ENCODE measurements at regions not wholly inside any gene's neighbourhood (a gene's known extent, or its start where the extent isn't known, plus 50 kb on each side); places are given as distances from the start of the nearest gene placed in this dataset.
"Not testable (repeated sequence)": the region's sequence is repeated elsewhere in the genome, so short reads cannot be mapped to it uniquely, and the experiment has no call there.

DNA sequence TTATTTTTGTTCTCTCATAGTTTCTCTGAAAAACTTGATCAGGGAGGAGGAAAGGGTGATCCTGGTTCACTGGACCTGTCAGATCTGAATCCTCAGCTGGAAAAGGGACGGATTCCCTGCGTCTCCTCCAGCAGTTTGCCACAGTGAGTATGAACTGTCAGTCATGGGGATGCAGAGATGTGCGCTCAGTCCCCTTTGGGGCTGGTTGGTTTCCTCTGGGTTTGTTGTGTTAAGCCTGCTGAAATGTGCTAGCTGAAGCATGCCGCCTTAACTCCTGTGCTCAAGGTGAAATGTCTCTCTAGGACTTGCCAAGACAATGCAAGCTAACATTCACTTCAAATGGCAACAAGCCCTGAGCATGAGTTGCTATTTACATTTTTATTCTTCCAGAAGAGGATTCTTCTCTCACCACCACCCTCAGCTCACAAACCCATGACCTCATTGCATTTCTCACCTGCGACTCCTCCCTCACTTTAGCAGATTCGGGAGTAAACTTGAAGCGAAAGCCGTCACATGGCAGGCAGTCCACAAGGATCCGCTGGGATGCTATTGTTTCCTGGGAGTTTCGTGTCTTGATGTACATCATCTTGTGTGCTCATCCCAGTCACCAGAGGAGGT, 192.9 kb upstream of the FZD8 start:
- H3K36me3 Mint-ChIP-seq: no peaks in the 10 kb centered on the region
- no peaks in the 10 kb centered on the region for H3K4me1 ChIP-seq (ENCODE audit: control insufficient read depth, insufficient read depth, low read length, poor library complexity, severe bottlenecking)
- H3K4me3 Mint-ChIP-seq: no peak overlapping the region
- H3K9me3 Mint-ChIP-seq: peaks cover 0 to 3% (median 0%) of the 10 kb centered on the region in 7 donors
- ATAC-seq (ENCODE audit: low read depth in 2 of 2): no peak
- no peaks in the 10 kb centered on the region for H3K27me3 ChIP-seq (ENCODE audit: control insufficient read depth, insufficient read depth, low read length)
- H3K27ac Mint-ChIP-seq: no peak overlapping the region
- no peaks in the 10 kb centered on the region for H3K4me1 Mint-ChIP-seq
- no peak overlapping the region for H3K27ac ChIP-seq (ENCODE audit: insufficient read depth, low read length, poor library complexity, severe bottlenecking)
- H3K9me3 ChIP-seq (ENCODE audit: control insufficient read depth in 2 of 2, low read length in 2 of 2): no peaks in the 10 kb centered on the region
- no peaks in the 10 kb centered on the region for H3K27me3 Mint-ChIP-seq
- no peak for DNase-seq
- H3K36me3 ChIP-seq (ENCODE audit: control insufficient read depth, insufficient read depth, low read length): no peaks in the 10 kb centered on the region
- no peak overlapping the region for H3K4me3 ChIP-seq (ENCODE audit: low read depth, low read length)

DNA sequence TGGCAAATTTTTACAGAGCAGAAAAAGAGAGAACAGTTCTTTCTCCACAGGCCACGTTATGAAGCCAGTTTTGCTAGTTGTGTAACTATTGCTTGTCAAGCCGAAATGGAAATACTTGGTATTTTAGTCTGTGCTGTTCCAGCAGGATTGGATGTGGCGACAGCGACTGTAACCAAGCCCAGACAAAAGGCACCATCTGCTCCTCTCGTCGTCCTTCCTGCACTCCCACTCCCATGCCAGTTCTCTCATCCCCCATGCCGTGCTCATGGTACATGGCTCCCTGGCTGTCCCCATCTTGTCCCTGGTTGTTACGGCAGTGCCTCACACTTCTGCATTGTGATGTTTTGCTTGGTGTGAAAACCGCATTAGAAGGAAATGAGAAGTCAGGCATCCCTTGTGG, 185.7 kb upstream of the FZD8 start:
- ATAC-seq (ENCODE audit: low read depth in 2 of 2) (no peak), DNase-seq (no peak)
- Mint-ChIP-seq H3K27me3 (no peaks in the 10 kb centered on the region), H3K36me3 (no peaks in the 10 kb centered on the region), H3K9me3 (peaks cover 0 to 9% (median 1%) of the 10 kb centered on the region in 7 donors), H3K4me1 (no peaks in the 10 kb centered on the region), H3K27ac (no peak overlapping the region), H3K4me3 (no peak overlapping the region)
- no peaks in the 10 kb centered on the region for H3K36me3 ChIP-seq (ENCODE audit: control insufficient read depth, insufficient read depth, low read length)
- no peaks in the 10 kb centered on the region for H3K4me1 ChIP-seq (ENCODE audit: control insufficient read depth, insufficient read depth, low read length, poor library complexity, severe bottlenecking)
- no peak overlapping the region for H3K27ac ChIP-seq (ENCODE audit: insufficient read depth, low read length, poor library complexity, severe bottlenecking)
- no peaks in the 10 kb centered on the region for H3K27me3 ChIP-seq (ENCODE audit: control insufficient read depth, insufficient read depth, low read length)
- no peaks in the 10 kb centered on the region for H3K9me3 ChIP-seq (ENCODE audit: control insufficient read depth in 2 of 2, low read length in 2 of 2)
- no peak overlapping the region for H3K4me3 ChIP-seq (ENCODE audit: low read depth, low read length)

GRCh38 chr10:35824704-35825103, 182.6 kb upstream of the FZD8 start:
- H3K4me1 Mint-ChIP-seq: no peaks in the 10 kb centered on the region
- no peaks in the 10 kb centered on the region for H3K27me3 ChIP-seq (ENCODE audit: control insufficient read depth, insufficient read depth, low read length)
- H3K4me3 Mint-ChIP-seq: no peak overlapping the region

DNA sequence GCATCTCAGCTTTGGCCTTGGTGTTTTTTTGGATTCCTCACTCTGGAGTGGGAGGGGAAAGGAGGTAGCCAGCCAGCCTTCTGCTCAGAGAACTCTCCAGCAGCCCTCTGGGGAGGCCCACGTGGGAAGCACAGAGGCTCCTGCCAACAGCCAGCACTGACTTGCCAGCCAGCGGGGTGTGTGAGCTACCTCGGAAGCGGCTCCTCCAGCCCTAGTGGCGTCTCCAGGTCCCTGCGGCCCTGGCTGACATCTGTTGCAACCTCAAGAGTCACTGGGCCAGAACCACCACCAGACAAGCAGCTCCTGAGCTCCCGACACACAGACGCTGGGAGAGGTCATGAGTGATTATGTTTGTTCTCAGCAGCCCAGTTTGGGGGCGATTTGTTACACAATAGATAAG, 180.2 kb upstream of the FZD8 start:
- no peak for ATAC-seq (ENCODE audit: low read depth in 2 of 2)
- H3K9me3 Mint-ChIP-seq: peaks cover 0 to 5% (median 2%) of the 10 kb centered on the region in 7 donors
- no peak overlapping the region for H3K27ac Mint-ChIP-seq
- no peak overlapping the region for H3K4me3 Mint-ChIP-seq
- DNase-seq: no peak
- Histone ChIP-seq H3K36me3 (ENCODE audit: control insufficient read depth, insufficient read depth, low read length) (no peaks in the 10 kb centered on the region), H3K9me3 (ENCODE audit: control insufficient read depth in 2 of 2, low read length in 2 of 2) (no peaks in the 10 kb centered on the region), H3K27ac (ENCODE audit: insufficient read depth, low read length, poor library complexity, severe bottlenecking) (no peak overlapping the region), H3K27me3 (ENCODE audit: control insufficient read depth, insufficient read depth, low read length) (no peaks in the 10 kb centered on the region), H3K4me1 (ENCODE audit: control insufficient read depth, insufficient read depth, low read length, poor library complexity, severe bottlenecking) (no peaks in the 10 kb centered on the region), H3K4me3 (ENCODE audit: low read depth, low read length) (no peak overlapping the region)
- H3K36me3 Mint-ChIP-seq: no peaks in the 10 kb centered on the region
- no peaks in the 10 kb centered on the region for H3K4me1 Mint-ChIP-seq
- H3K27me3 Mint-ChIP-seq: no peaks in the 10 kb centered on the region

More at GRCh38 chr10:35824704-35825103, 182.6 kb upstream of the FZD8 start:
- DNase-seq (no peak), ATAC-seq (ENCODE audit: low read depth in 2 of 2) (no peak)
- Mint-ChIP-seq H3K27me3 (no peaks in the 10 kb centered on the region), H3K9me3 (peaks cover 0 to 7% (median 2%) of the 10 kb centered on the region in 7 donors), H3K27ac (no peak overlapping the region), H3K36me3 (no peaks in the 10 kb centered on the region)
- no peak overlapping the region for H3K4me3 ChIP-seq (ENCODE audit: low read depth, low read length)
- no peak overlapping the region for H3K27ac ChIP-seq (ENCODE audit: insufficient read depth, low read length, poor library complexity, severe bottlenecking)
- H3K36me3 ChIP-seq (ENCODE audit: control insufficient read depth, insufficient read depth, low read length): no peaks in the 10 kb centered on the region
- no peaks in the 10 kb centered on the region for H3K9me3 ChIP-seq (ENCODE audit: control insufficient read depth in 2 of 2, low read length in 2 of 2)
- no peaks in the 10 kb centered on the region for H3K4me1 ChIP-seq (ENCODE audit: control insufficient read depth, insufficient read depth, low read length, poor library complexity, severe bottlenecking)

- H3K27me3 Mint-ChIP-seq: no peaks in the 10 kb centered on the region
- DNase-seq: no peak
- no peaks in the 10 kb centered on the region for H3K4me1 Mint-ChIP-seq
- Histone ChIP-seq H3K9me3 (ENCODE audit: control insufficient read depth in 2 of 2, low read length in 2 of 2) (no peaks in the 10 kb centered on the region), H3K36me3 (ENCODE audit: control insufficient read depth, insufficient read depth, low read length) (no peaks in the 10 kb centered on the region), H3K27me3 (ENCODE audit: control insufficient read depth, insufficient read depth, low read length) (no peaks in the 10 kb centered on the region), H3K27ac (ENCODE audit: insufficient read depth, low read length, poor library complexity, severe bottlenecking) (no peak overlapping the region), H3K4me1 (ENCODE audit: control insufficient read depth, insufficient read depth, low read length, poor library complexity, severe bottlenecking) (no peaks in the 10 kb centered on the region), H3K4me3 (ENCODE audit: low read depth, low read length) (no peak overlapping the region)
- peaks cover 0 to 5% (median 2%) of the 10 kb centered on the region in 7 donors for H3K9me3 Mint-ChIP-seq
- no peak overlapping the region for H3K27ac Mint-ChIP-seq
- H3K4me3 Mint-ChIP-seq: no peak overlapping the region
- no peaks in the 10 kb centered on the region for H3K36me3 Mint-ChIP-seq
- ATAC-seq (ENCODE audit: low read depth in 2 of 2): no peak
These were observed 179.3 kb upstream of the FZD8 start for GRCh38 chr10:35821339-35821911.

DNA sequence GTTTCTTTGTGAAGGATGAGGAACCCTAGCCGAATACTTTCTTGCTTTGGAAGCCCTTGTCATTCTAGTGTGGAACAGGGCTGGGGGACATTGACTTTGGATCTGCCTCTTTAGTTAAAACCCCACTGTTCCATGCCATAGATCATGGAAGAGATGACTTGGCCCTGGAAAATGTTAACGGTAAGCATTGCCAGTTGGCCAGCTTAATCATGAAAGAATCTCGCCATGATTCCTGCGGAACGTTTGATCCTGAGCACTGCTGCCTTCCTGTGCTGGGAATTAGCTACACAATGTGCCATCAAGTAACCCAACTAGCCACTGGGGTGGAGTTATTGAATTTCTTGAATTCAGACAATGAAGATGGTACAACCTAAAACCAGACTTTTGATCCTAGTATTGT, 177.6 kb upstream of the FZD8 start:
- no peaks in the 10 kb centered on the region for H3K27me3 ChIP-seq (ENCODE audit: control insufficient read depth, insufficient read depth, low read length)
- Mint-ChIP-seq H3K4me1 (no peaks in the 10 kb centered on the region), H3K27me3 (no peaks in the 10 kb centered on the region), H3K9me3 (peaks cover 0 to 5% (median 4%) of the 10 kb centered on the region in 7 donors), H3K4me3 (no peak overlapping the region), H3K36me3 (no peaks in the 10 kb centered on the region), H3K27ac (no peak overlapping the region)
- ATAC-seq (ENCODE audit: low read depth in 2 of 2): no peak
- H3K4me3 ChIP-seq (ENCODE audit: low read depth, low read length): no peak overlapping the region
- no peak overlapping the region for H3K27ac ChIP-seq (ENCODE audit: insufficient read depth, low read length, poor library complexity, severe bottlenecking)
- H3K36me3 ChIP-seq (ENCODE audit: control insufficient read depth, insufficient read depth, low read length): no peaks in the 10 kb centered on the region
- no peaks in the 10 kb centered on the region for H3K4me1 ChIP-seq (ENCODE audit: control insufficient read depth, insufficient read depth, low read length, poor library complexity, severe bottlenecking)
- no peaks in the 10 kb centered on the region for H3K9me3 ChIP-seq (ENCODE audit: control insufficient read depth in 2 of 2, low read length in 2 of 2)
- no peak for DNase-seq

DNA sequence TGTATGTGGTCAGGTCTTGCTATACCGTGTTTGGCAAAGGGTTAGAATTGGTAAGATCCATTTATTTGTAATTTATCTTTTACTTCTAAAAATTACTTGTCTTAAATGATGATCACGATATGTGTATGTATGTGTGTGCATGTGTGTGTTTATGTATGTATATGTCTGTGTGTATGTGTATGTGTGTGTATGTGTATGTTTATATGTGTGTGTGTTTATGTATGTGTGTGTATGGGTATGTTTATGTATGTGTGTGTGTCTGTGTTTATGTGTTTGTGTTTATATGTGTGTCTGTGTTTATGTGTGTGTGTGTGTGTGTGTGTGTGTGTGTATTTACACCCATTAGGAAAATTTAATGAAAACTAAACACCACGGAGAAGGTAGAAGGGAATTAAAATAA, 176.9 kb upstream of the FZD8 start:
- Histone ChIP-seq H3K9me3 (ENCODE audit: control insufficient read depth in 2 of 2, low read length in 2 of 2) (no peaks in the 10 kb centered on the region), H3K27me3 (ENCODE audit: control insufficient read depth, insufficient read depth, low read length) (no peaks in the 10 kb centered on the region), H3K4me3 (ENCODE audit: low read depth, low read length) (no peak overlapping the region), H3K27ac (ENCODE audit: insufficient read depth, low read length, poor library complexity, severe bottlenecking) (no peak overlapping the region), H3K36me3 (ENCODE audit: control insufficient read depth, insufficient read depth, low read length) (no peaks in the 10 kb centered on the region), H3K4me1 (ENCODE audit: control insufficient read depth, insufficient read depth, low read length, poor library complexity, severe bottlenecking) (no peaks in the 10 kb centered on the region)
- no peaks in the 10 kb centered on the region for H3K4me1 Mint-ChIP-seq
- H3K27ac Mint-ChIP-seq: no peak overlapping the region
- H3K36me3 Mint-ChIP-seq: no peaks in the 10 kb centered on the region
- no peak overlapping the region for H3K4me3 Mint-ChIP-seq
- H3K27me3 Mint-ChIP-seq: no peaks in the 10 kb centered on the region
- H3K9me3 Mint-ChIP-seq: peaks cover 1 to 6% (median 4%) of the 10 kb centered on the region in 7 donors
- ATAC-seq (ENCODE audit: low read depth in 2 of 2): no peak
- no peak for DNase-seq

DNA sequence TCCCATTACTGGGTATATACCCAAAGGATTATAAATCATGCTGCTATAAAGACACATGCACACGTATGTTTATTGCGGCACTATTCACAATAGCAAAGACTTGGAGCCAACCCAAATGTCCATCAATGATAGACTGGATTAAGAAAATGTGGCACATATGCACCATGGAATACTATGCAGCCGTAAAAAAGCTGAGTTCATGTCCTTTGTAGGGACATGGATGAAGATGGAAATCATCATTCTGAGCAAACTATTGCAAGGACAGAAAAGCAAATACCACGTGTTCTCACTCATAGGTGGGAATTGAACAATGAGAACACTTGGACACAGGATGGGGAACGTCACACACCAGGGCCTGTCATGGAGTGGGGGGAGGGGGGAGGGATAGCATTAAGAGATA, 175.0 kb upstream of the FZD8 start:
- ATAC-seq (ENCODE audit: low read depth in 2 of 2): not testable (repeated sequence)

More for the DNA sequence above, 175.0 kb upstream of the FZD8 start:
- not testable (repeated sequence) for H3K9me3 ChIP-seq (ENCODE audit: control insufficient read depth in 2 of 2, low read length in 2 of 2); H3K4me3 ChIP-seq (ENCODE audit: low read depth, low read length); H3K27ac ChIP-seq (ENCODE audit: insufficient read depth, low read length, poor library complexity, severe bottlenecking); H3K9me3 Mint-ChIP-seq; H3K36me3 ChIP-seq (ENCODE audit: control insufficient read depth, insufficient read depth, low read length); H3K4me3 Mint-ChIP-seq; DNase-seq; H3K27ac Mint-ChIP-seq; H3K4me1 ChIP-seq (ENCODE audit: control insufficient read depth, insufficient read depth, low read length, poor library complexity, severe bottlenecking); H3K4me1 Mint-ChIP-seq; H3K27me3 ChIP-seq (ENCODE audit: control insufficient read depth, insufficient read depth, low read length); H3K36me3 Mint-ChIP-seq; H3K27me3 Mint-ChIP-seq
